Smooth muscle cell (in vitro differentiated cells): ENCODE measurements at regions not wholly inside any gene's neighbourhood (a gene's known extent, or its start where the extent isn't known, plus 50 kb on each side); places are given as distances from the start of the nearest gene placed in this dataset. TPM values are rescaled to one million over a fixed set of nuclear protein-coding genes. Genes with fewer than 3 reads are reported as not detected.

Experiments used
- DNase-seq: peaks from one replicate; lab custom pipeline; 2025; ENCODE audit not compliant: unreplicated experiment; lab: John Stamatoyannopoulos, UW
- H2AFZ ChIP-seq: fragments of 200-600 bp; sonication (generic); 2 replicates; pipeline ENCODE4 v1.6.0; 2016; ENCODE audit warnings: antibody characterized with exemption, low read depth, mild to moderate bottlenecking
- H3F3A ChIP-seq: fragments of 200-600 bp; sonication (generic); 2 replicates; pipeline ENCODE4 v1.6.0; 2017; ENCODE audit warnings: antibody characterized with exemption, low read depth
- H3K27ac ChIP-seq: fragments of 200-600 bp; sonication (generic); 2 replicates; pipeline ENCODE4 v1.5.1; 2016; ENCODE audit warnings: low read depth, mild to moderate bottlenecking
- H3K27me3 ChIP-seq: fragments of 200-600 bp; sonication (generic); 2 replicates; pipeline ENCODE4 v1.6.1; 2016; ENCODE audit warnings: low read depth, mild to moderate bottlenecking
- H3K36me3 ChIP-seq: fragments of 200-600 bp; sonication (generic); 2 replicates; pipeline ENCODE4 v1.5.1; 2016; ENCODE audit warnings: low read depth
- H3K4me1 ChIP-seq: fragments of 200-600 bp; sonication (generic); 2 replicates; pipeline ENCODE4 v1.5.1; 2016; ENCODE audit warnings: low read depth
- H3K4me2 ChIP-seq: fragments of 200-600 bp; sonication (generic); 2 replicates; pipeline ENCODE4 v1.6.0; 2016; ENCODE audit warnings: mild to moderate bottlenecking
- H3K4me3 ChIP-seq: fragments of 200-600 bp; sonication (generic); 2 replicates; pipeline ENCODE4 v1.5.1; 2016; ENCODE audit warnings: mild to moderate bottlenecking
- H3K79me2 ChIP-seq: fragments of 200-600 bp; sonication (generic); 2 replicates; pipeline ENCODE4 v1.6.0; 2016; ENCODE audit warnings: low read depth, mild to moderate bottlenecking
- H3K9ac ChIP-seq: fragments of 200-600 bp; sonication (generic); 2 replicates; pipeline ENCODE4 v1.6.0; 2016; ENCODE audit warnings: low read depth
- H3K9me3 ChIP-seq: fragments of 200-600 bp; sonication (generic); replicated peaks from 2 replicates; pipeline ENCODE4 v1.5.1; 2016; ENCODE audit warnings: low read depth
- H4K20me1 ChIP-seq: fragments of 200-600 bp; sonication (generic); 2 replicates; pipeline ENCODE4 v1.6.0; 2016; ENCODE audit warnings: low read depth
- WGBS: methylation state at CpG from one replicate; pipeline ENCODE4 v1.1.7; 2016; ENCODE audit warnings: low lambda C conversion rate; 5-methylcytosine and 5-hydroxymethylcytosine counted together
- small RNA-seq: library from RNA; depleted of rRNA; stranded (forward); fragments of <200 nt; gene quantifications from one replicate; pipeline ENCODE3, GENCODE V24; 2014
- TF ChIP-seq, protein P1 (sequence below): fragments of 200-600 bp; sonication (generic); IDR thresholded peaks from 2 replicates; pipeline ENCODE4 v1.5.1; 2017; ENCODE audit warnings: borderline replicate concordance, mild to moderate bottlenecking, antibody characterized with exemption; ENCODE audit not compliant: insufficient read depth, poor library complexity, severe bottlenecking

DNA sequence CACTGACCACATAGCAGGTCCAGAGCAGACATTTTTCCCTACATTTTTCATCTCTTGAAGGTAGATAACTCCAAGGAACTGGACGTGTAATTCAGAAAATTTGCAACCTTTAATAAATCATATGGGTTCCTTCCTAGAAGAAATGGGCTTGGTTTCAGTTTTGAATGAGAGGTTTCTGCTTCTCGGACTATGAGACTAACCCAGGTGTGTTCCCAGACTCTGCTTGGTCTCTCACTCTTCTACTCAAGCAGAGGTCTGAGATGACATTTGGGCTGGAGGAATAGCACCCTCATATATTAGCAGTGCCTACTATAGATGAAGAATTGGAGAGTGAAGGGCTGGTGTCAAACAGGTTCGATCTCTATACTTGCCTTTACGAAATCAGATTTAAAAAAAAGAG, 231.2 kb downstream of the DOK5 start:
- Histone ChIP-seq H3K9ac (no peak overlapping the region), H2AFZ (no peak overlapping the region), H3F3A (no peaks in the 10 kb centered on the region), H3K9me3 (no peaks in the 10 kb centered on the region), H3K4me2 (no peak overlapping the region), H3K4me1 (no peaks in the 10 kb centered on the region), H3K27ac (no peak overlapping the region), H3K79me2 (no peaks in the 10 kb centered on the region), H3K27me3 (no peaks in the 10 kb centered on the region), H4K20me1 (no peaks in the 10 kb centered on the region), H3K4me3 (no peak overlapping the region), H3K36me3 (no peaks in the 10 kb centered on the region)
- WGBS, result 79% methylated on average over 4 of the region's 4 CpGs
- DNase-seq, result no peak
- TF ChIP-seq, protein P1, sequence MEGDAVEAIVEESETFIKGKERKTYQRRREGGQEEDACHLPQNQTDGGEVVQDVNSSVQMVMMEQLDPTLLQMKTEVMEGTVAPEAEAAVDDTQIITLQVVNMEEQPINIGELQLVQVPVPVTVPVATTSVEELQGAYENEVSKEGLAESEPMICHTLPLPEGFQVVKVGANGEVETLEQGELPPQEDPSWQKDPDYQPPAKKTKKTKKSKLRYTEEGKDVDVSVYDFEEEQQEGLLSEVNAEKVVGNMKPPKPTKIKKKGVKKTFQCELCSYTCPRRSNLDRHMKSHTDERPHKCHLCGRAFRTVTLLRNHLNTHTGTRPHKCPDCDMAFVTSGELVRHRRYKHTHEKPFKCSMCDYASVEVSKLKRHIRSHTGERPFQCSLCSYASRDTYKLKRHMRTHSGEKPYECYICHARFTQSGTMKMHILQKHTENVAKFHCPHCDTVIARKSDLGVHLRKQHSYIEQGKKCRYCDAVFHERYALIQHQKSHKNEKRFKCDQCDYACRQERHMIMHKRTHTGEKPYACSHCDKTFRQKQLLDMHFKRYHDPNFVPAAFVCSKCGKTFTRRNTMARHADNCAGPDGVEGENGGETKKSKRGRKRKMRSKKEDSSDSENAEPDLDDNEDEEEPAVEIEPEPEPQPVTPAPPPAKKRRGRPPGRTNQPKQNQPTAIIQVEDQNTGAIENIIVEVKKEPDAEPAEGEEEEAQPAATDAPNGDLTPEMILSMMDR, result no peak

DNA sequence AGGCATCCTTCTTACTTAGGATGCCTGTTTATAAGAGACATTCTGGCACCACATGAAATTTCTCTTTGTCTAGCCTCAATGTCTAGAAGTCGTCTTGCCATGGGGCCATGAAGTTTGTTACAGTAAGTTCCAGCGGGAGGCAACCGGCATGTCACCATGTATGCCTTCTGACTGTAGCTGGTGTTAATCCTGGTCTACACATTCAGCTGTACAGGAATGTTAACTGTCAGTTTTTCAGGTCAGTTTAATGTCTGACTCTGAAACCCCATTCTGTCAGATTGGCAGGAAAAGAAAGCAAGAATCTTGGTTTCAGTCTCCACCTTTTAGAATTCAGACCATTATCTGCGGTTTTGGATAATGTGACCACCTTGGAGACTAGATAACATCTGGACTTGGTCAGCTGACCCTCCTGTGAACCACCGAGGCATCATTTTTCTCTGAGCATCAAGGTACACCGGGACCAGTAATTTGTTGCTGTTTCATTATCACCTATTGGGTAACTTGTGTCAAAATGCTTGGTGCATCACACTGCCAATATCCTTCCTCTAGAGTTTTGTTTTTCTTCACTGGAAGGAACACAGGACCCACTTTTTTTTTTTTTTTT, 228.7 kb downstream of the DOK5 start:
- H3K4me2 ChIP-seq, result no peak overlapping the region
- H3K27ac ChIP-seq, result no peak overlapping the region
- H3K4me3 ChIP-seq, result no peak overlapping the region
- peaks cover 4% of the 10 kb centered on the region for H3K27me3 ChIP-seq
- TF ChIP-seq, protein P1, result no peak
- no peaks in the 10 kb centered on the region for H4K20me1 ChIP-seq
- no peak overlapping the region for H3K9ac ChIP-seq
- 89% methylated on average over 6 of the region's 6 CpGs for WGBS
- DNase-seq, result no peak
- H3K79me2 ChIP-seq, result no peaks in the 10 kb centered on the region
- no peaks in the 10 kb centered on the region for H3F3A ChIP-seq
- no peaks in the 10 kb centered on the region for H3K4me1 ChIP-seq
- no peaks in the 10 kb centered on the region for H3K36me3 ChIP-seq
- H3K9me3 ChIP-seq, result no peaks in the 10 kb centered on the region
- no peak overlapping the region for H2AFZ ChIP-seq

Small RNAs in the stretch of these regions (small RNA-seq; reads per million reads assigned to genes)
- not detected for gene RNU4ATAC7P
